ENCODE measurements at regions not wholly inside any gene's neighbourhood (a gene's known extent, or its start where the extent isn't known, plus 50 kb on each side); places are given as distances from the start of the nearest gene placed in this dataset.

GRCh38 chr2:79432731-79433146 lies 80.1 kb upstream of the CTNNA2 start:
- Mint-ChIP-seq H3K9me3 (no peaks in the 10 kb centered on the region), H3K27ac (no peak overlapping the region), H3K4me1 (peaks cover 36% of the 10 kb centered on the region), H3K27me3 (ENCODE audit: insufficient read depth) (no peaks in the 10 kb centered on the region), H3K4me3 (no peak overlapping the region), H3K36me3 (ENCODE audit: low read depth) (no peaks in the 10 kb centered on the region)
- Histone ChIP-seq H3K27me3 (ENCODE audit: control insufficient read depth, insufficient read depth, low read length, poor library complexity, severe bottlenecking) (no peaks in the 10 kb centered on the region), H3K9me3 (ENCODE audit: control insufficient read depth, low read length) (no peaks in the 10 kb centered on the region), H3K4me1 (ENCODE audit: control insufficient read depth, insufficient read depth, low read length) (peaks cover 12% of the 10 kb centered on the region), H3K36me3 (ENCODE audit: control insufficient read depth, insufficient read depth, low read length) (no peaks in the 10 kb centered on the region), H3K9ac (ENCODE audit: extremely low read depth, low read length, poor library complexity, severe bottlenecking) (no peak overlapping the region), H3K27ac (ENCODE audit: low read depth, low read length) (no peak overlapping the region), H3K4me3 (ENCODE audit: low read length) (no peak overlapping the region)
- DNase-seq: no peak
- WGBS, 2 experiments (ENCODE audit: insufficient coverage in 1 of 2, insufficient read length in 1 of 2): 71 to 83% methylated on average over 1 to 3 of the region's 3 CpGs
- no peak for TF ChIP-seq CTCF (conservative IDR thresholded peaks at IDR 0.05)

- Mint-ChIP-seq H3K4me1 (peaks cover 42% of the 10 kb centered on the region), H3K27me3 (ENCODE audit: insufficient read depth) (no peaks in the 10 kb centered on the region), H3K4me3 (no peak overlapping the region), H3K9me3 (no peaks in the 10 kb centered on the region), H3K36me3 (ENCODE audit: low read depth) (no peaks in the 10 kb centered on the region), H3K27ac (no peak overlapping the region)
- WGBS, 2 experiments (ENCODE audit: insufficient coverage in 1 of 2, insufficient read length in 1 of 2): 76 to 100% methylated on average over 1 of the region's 1 CpG
- no peak overlapping the region for H3K27ac ChIP-seq (ENCODE audit: low read depth, low read length)
- no peaks in the 10 kb centered on the region for H3K9me3 ChIP-seq (ENCODE audit: control insufficient read depth, low read length)
- H3K4me1 ChIP-seq (ENCODE audit: control insufficient read depth, insufficient read depth, low read length): peaks cover 12% of the 10 kb centered on the region
- H3K4me3 ChIP-seq (ENCODE audit: low read length): no peak overlapping the region
- no peak overlapping the region for H3K9ac ChIP-seq (ENCODE audit: extremely low read depth, low read length, poor library complexity, severe bottlenecking)
- H3K27me3 ChIP-seq (ENCODE audit: control insufficient read depth, insufficient read depth, low read length, poor library complexity, severe bottlenecking): no peaks in the 10 kb centered on the region
- no peaks in the 10 kb centered on the region for H3K36me3 ChIP-seq (ENCODE audit: control insufficient read depth, insufficient read depth, low read length)
- no peak for TF ChIP-seq CTCF (conservative IDR thresholded peaks at IDR 0.05)
- no peak for DNase-seq
Measured at GRCh38 chr2:79428745-79429144, 84.1 kb upstream of the CTNNA2 start.

GRCh38 chr2:79414690-79415089 lies 98.2 kb upstream of the CTNNA2 start:
- Histone ChIP-seq H3K9me3 (ENCODE audit: control insufficient read depth, low read length) (peaks cover 5% of the 10 kb centered on the region), H3K36me3 (ENCODE audit: control insufficient read depth, insufficient read depth, low read length) (no peaks in the 10 kb centered on the region), H3K4me1 (ENCODE audit: control insufficient read depth, insufficient read depth, low read length) (no peaks in the 10 kb centered on the region), H3K27me3 (ENCODE audit: control insufficient read depth, insufficient read depth, low read length, poor library complexity, severe bottlenecking) (no peaks in the 10 kb centered on the region), H3K27ac (ENCODE audit: low read depth, low read length) (no peak overlapping the region), H3K4me3 (ENCODE audit: low read length) (no peak overlapping the region), H3K9ac (ENCODE audit: extremely low read depth, low read length, poor library complexity, severe bottlenecking) (no peak overlapping the region)
- Mint-ChIP-seq H3K4me3 (no peak overlapping the region), H3K9me3 (peaks cover 4% of the 10 kb centered on the region), H3K4me1 (peaks cover 9% of the 10 kb centered on the region), H3K36me3 (ENCODE audit: low read depth) (no peaks in the 10 kb centered on the region), H3K27ac (no peak overlapping the region), H3K27me3 (ENCODE audit: insufficient read depth) (no peaks in the 10 kb centered on the region)
- WGBS, 2 experiments (ENCODE audit: insufficient coverage in 1 of 2, insufficient read length in 1 of 2): 50 to 100% methylated on average over 1 to 2 of the region's 2 CpGs
- no peak for TF ChIP-seq CTCF (conservative IDR thresholded peaks at IDR 0.05)
- no peak for DNase-seq
